OCI-LY3 (cell line): ENCODE measurements at regions not wholly inside any gene's neighbourhood (a gene's known extent, or its start where the extent isn't known, plus 50 kb on each side); places are given as distances from the start of the nearest gene placed in this dataset.

Source experiments
- EZH2phosphoT487 ChIP-seq: fragments of 200-600 bp; shearing (Covaris generic); IDR thresholded peaks from 2 replicates; pipeline ENCODE4 v1.6.1; 2018; ENCODE audit warnings: antibody characterized with exemption, mixed run types, low read depth
- TF ChIP-seq, protein P1 (sequence below): fragments of 200-600, 300-600 bp; sonication (generic); IDR thresholded peaks from 2 replicates; pipeline ENCODE4 v1.5.1; 2014; ENCODE audit warnings: antibody characterized with exemption, low read length, low read depth

DNA sequence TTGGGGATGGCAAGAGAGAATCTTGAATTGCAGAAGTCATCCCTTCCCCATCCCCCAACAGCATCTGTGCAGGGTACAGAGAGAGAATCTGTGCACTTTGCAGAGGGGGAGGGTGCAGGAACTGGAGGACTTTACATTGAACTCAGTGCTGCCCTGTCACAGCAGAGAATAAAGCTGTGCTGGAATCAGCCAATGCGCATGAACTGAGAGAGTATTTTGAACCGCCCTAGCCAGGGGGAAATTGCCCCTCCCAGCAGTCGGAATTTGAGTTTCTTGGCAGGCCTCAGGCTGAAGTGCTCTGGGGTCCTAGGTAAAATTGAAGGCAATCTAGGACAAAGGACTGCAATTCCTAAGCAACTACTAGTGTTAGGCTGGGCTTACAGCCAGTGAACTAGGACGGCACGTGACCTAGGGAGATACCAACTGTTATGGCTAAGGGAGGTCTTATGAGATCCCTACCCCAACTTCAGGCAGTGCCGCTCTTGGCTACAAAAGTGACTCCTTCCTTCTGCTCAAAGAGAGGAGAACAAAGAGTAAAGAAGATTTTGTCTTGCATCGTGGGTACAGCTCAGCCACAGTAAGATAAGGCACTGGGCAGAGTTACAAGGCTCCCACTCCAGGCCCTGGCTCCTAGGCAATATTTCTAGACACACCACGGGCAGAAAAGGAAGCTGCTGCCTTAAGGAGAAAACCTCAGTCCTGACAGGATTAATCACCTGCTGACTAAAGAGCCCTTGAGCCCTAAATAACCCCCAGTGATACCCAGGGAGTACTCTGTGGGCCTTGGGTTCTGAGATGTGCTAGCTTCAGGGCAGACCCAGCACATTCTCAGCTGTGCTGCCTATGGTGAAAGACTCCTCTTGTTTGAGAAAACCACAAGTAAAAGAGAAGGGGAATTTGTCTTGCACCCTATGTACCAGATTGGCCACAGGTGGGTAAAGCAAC lies 300.5 kb upstream of the ALCAM start:
- TF ChIP-seq, protein P1, sequence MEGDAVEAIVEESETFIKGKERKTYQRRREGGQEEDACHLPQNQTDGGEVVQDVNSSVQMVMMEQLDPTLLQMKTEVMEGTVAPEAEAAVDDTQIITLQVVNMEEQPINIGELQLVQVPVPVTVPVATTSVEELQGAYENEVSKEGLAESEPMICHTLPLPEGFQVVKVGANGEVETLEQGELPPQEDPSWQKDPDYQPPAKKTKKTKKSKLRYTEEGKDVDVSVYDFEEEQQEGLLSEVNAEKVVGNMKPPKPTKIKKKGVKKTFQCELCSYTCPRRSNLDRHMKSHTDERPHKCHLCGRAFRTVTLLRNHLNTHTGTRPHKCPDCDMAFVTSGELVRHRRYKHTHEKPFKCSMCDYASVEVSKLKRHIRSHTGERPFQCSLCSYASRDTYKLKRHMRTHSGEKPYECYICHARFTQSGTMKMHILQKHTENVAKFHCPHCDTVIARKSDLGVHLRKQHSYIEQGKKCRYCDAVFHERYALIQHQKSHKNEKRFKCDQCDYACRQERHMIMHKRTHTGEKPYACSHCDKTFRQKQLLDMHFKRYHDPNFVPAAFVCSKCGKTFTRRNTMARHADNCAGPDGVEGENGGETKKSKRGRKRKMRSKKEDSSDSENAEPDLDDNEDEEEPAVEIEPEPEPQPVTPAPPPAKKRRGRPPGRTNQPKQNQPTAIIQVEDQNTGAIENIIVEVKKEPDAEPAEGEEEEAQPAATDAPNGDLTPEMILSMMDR = no peak
- TF ChIP-seq EZH2phosphoT487 = no peak
